ENCODE measurements at regions not wholly inside any gene's neighbourhood (a gene's known extent, or its start where the extent isn't known, plus 50 kb on each side); places are given as distances from the start of the nearest gene placed in this dataset.
A peak's percentile ranks its signal among the peaks of the same experiment; 100 is the strongest.

- TF ChIP-seq CTCF (conservative IDR thresholded peaks at IDR 0.05; ENCODE audit: control insufficient read depth, insufficient read depth, low read depth, low read length): no peak
- DNase-seq (ENCODE audit: low read depth): no peak
- peak overlapping the region; percentile 43 for H3K4me3 ChIP-seq (ENCODE audit: control insufficient read depth, low read depth, low read length)
Observed at GRCh38 chrX:40176351-40177116, 78.8 kb upstream of the BCOR start.

GRCh38 chrX:40175511-40176350, 78.0 kb upstream of the BCOR start:
- DNase-seq (ENCODE audit: low read depth): peak; percentile 47
- peak overlapping the region; percentile 43 for H3K4me3 ChIP-seq (ENCODE audit: control insufficient read depth, low read depth, low read length)
- no peak for TF ChIP-seq CTCF (conservative IDR thresholded peaks at IDR 0.05; ENCODE audit: control insufficient read depth, insufficient read depth, low read depth, low read length)

- no peak for DNase-seq (ENCODE audit: low read depth)
- no peak for TF ChIP-seq CTCF (conservative IDR thresholded peaks at IDR 0.05; ENCODE audit: control insufficient read depth, insufficient read depth, low read depth, low read length)
- peak overlapping the region; percentile 43 for H3K4me3 ChIP-seq (ENCODE audit: control insufficient read depth, low read depth, low read length)
Observed at GRCh38 chrX:40174854-40175510, 77.2 kb upstream of the BCOR start.

- no peak for TF ChIP-seq CTCF (conservative IDR thresholded peaks at IDR 0.05; ENCODE audit: control insufficient read depth, insufficient read depth, low read depth, low read length)
- no peak overlapping the region for H3K4me3 ChIP-seq (ENCODE audit: control insufficient read depth, low read depth, low read length)
Observed at GRCh38 chrX:40174001-40174853, 76.5 kb upstream of the BCOR start.

GRCh38 chrX:40173143-40174000, 75.6 kb upstream of the BCOR start:
- TF ChIP-seq CTCF (conservative IDR thresholded peaks at IDR 0.05; ENCODE audit: control insufficient read depth, insufficient read depth, low read depth, low read length): no peak
- H3K4me3 ChIP-seq (ENCODE audit: control insufficient read depth, low read depth, low read length): no peak overlapping the region
- DNase-seq (ENCODE audit: low read depth): no peak

More at GRCh38 chrX:40174001-40174853, 76.5 kb upstream of the BCOR start:
- DNase-seq (ENCODE audit: low read depth): no peak

Measured in fibroblast of mammary gland (primary cell).